GM19438 (cell line): ENCODE measurements at regions not wholly inside any gene's neighbourhood (a gene's known extent, or its start where the extent isn't known, plus 50 kb on each side); places are given as distances from the start of the nearest gene placed in this dataset.
A peak's percentile ranks its signal among the peaks of the same experiment; 100 is the strongest.

Source experiments
- ATAC-seq: cut with Tn5 transposase; IDR thresholded peaks from one replicate; pipeline ENCODE4 v1.9.1; 2021; ENCODE audit warnings: low read depth; ENCODE audit not compliant: unreplicated experiment

GRCh38 chr2:9156483-9156882, 50.1 kb upstream of the ASAP2 start:
- ATAC-seq: no peak

GRCh38 chr2:9154061-9154460, 52.6 kb upstream of the ASAP2 start:
- no peak for ATAC-seq

- ATAC-seq: no peak
These were observed 53.0 kb upstream of the ASAP2 start for GRCh38 chr2:9153643-9153980.

GRCh38 chr2:9152975-9153642, 53.5 kb upstream of the ASAP2 start:
- ATAC-seq: no peak

- ATAC-seq: no peak
These were observed 55.7 kb upstream of the ASAP2 start for GRCh38 chr2:9150906-9151305.

- no peak for ATAC-seq
These were observed 56.1 kb upstream of the ASAP2 start for GRCh38 chr2:9150568-9150900.

GRCh38 chr2:9149726-9150567, 56.7 kb upstream of the ASAP2 start:
- no peak for ATAC-seq

GRCh38 chr2:9149388-9149660, 57.3 kb upstream of the ASAP2 start:
- ATAC-seq: no peak

GRCh38 chr2:9146646-9147045, 60.0 kb upstream of the ASAP2 start:
- ATAC-seq: no peak

GRCh38 chr2:9145752-9146430, 60.7 kb upstream of the ASAP2 start:
- no peak for ATAC-seq

GRCh38 chr2:9145109-9145751, 61.4 kb upstream of the ASAP2 start:
- no peak for ATAC-seq

GRCh38 chr2:9144617-9145016, 62.0 kb upstream of the ASAP2 start:
- no peak for ATAC-seq

GRCh38 chr2:9144046-9144445, 62.6 kb upstream of the ASAP2 start:
- ATAC-seq: no peak

GRCh38 chr2:9143264-9143815, 63.3 kb upstream of the ASAP2 start:
- ATAC-seq: no peak

- ATAC-seq: peak; percentile 76
These were observed 63.9 kb upstream of the ASAP2 start for GRCh38 chr2:9142551-9143263.

GRCh38 chr2:9141706-9142460, 64.7 kb upstream of the ASAP2 start:
- no peak for ATAC-seq

GRCh38 chr2:9141091-9141667, 65.4 kb upstream of the ASAP2 start:
- no peak for ATAC-seq

- ATAC-seq: no peak
These were observed 66.0 kb upstream of the ASAP2 start for GRCh38 chr2:9140645-9141044.
